ENCODE measurements at regions not wholly inside any gene's neighbourhood (a gene's known extent, or its start where the extent isn't known, plus 50 kb on each side); places are given as distances from the start of the nearest gene placed in this dataset.

- H3K27ac ChIP-seq, result no peak overlapping the region
- no peaks in the 10 kb centered on the region for H3K4me1 ChIP-seq (ENCODE audit: low read depth)
- TF ChIP-seq CTCF (IDR thresholded peaks at IDR 0.05; ENCODE audit: low read depth, low read length), result no peak
- no peaks in the 10 kb centered on the region for H3K36me3 ChIP-seq
- no peak overlapping the region for H3K4me3 ChIP-seq
- peaks cover 22% of the 10 kb centered on the region for H3K27me3 ChIP-seq
- H3K9me3 ChIP-seq (ENCODE audit: low read depth), result no peaks in the 10 kb centered on the region
- DNase-seq (ENCODE audit: low read depth in 1 of 2, low spot score in 1 of 2), result no peak
Observed at GRCh38 chr6:113802779-113803178, 54.4 kb upstream of the MARCKS start.

GRCh38 chr6:113805173-113805790 lies 51.9 kb upstream of the MARCKS start:
- no peak overlapping the region for H3K27ac ChIP-seq
- H3K4me3 ChIP-seq, result no peak overlapping the region
- no peak for TF ChIP-seq CTCF (IDR thresholded peaks at IDR 0.05; ENCODE audit: low read depth, low read length)
- H3K27me3 ChIP-seq, result peaks cover 22% of the 10 kb centered on the region
- H3K4me1 ChIP-seq (ENCODE audit: low read depth), result no peaks in the 10 kb centered on the region
- DNase-seq (ENCODE audit: low read depth in 1 of 2, low spot score in 1 of 2), result no peak
- no peaks in the 10 kb centered on the region for H3K9me3 ChIP-seq (ENCODE audit: low read depth)
- no peaks in the 10 kb centered on the region for H3K36me3 ChIP-seq

GRCh38 chr6:113805811-113806495 lies 51.2 kb upstream of the MARCKS start:
- Histone ChIP-seq H3K4me1 (ENCODE audit: low read depth) (no peaks in the 10 kb centered on the region), H3K36me3 (no peaks in the 10 kb centered on the region), H3K27ac (no peak overlapping the region), H3K4me3 (no peak overlapping the region), H3K9me3 (ENCODE audit: low read depth) (no peaks in the 10 kb centered on the region), H3K27me3 (peaks cover 16% of the 10 kb centered on the region)
- TF ChIP-seq CTCF (IDR thresholded peaks at IDR 0.05; ENCODE audit: low read depth, low read length), result no peak
- DNase-seq (ENCODE audit: low read depth in 1 of 2, low spot score in 1 of 2), result no peak
